C4-2B (cell line): ENCODE measurements at regions not wholly inside any gene's neighbourhood (a gene's known extent, or its start where the extent isn't known, plus 50 kb on each side); places are given as distances from the start of the nearest gene placed in this dataset.

Experiments
- CTCF ChIP-seq: fragments of 450-650 bp; conservative IDR thresholded peaks from 2 replicates; pipeline ENCODE4 v1.5.1; 2017; ENCODE audit warnings: mild to moderate bottlenecking
- ZFX ChIP-seq: fragments of 450-650 bp; IDR thresholded peaks from 2 replicates; pipeline ENCODE4 v1.6.1; 2017

GRCh38 chr6:43910638-43911353, 140.8 kb downstream of the VEGFA start:
- TF ChIP-seq CTCF (no peak), ZFX (no peak)
